B cell (primary cell): ENCODE measurements at regions not wholly inside any gene's neighbourhood (a gene's known extent, or its start where the extent isn't known, plus 50 kb on each side); places are given as distances from the start of the nearest gene placed in this dataset.

ENCODE experiments used
- ATAC-seq: fragments of 200-7000 bp; cut with Tn5 transposase; one replicate; pipeline ENCODE4 v1.10.0; 2021; ENCODE audit warnings: low read depth, mild to moderate bottlenecking, moderate number of reproducible peaks, moderate library complexity
- CTCF ChIA-PET: fragments of 350-600 bp; sonication (Branson Sonifier 250); formaldehyde crosslinking; loops from one replicate; lab custom pipeline; 2021; ENCODE audit warnings: antibody characterized with exemption, inconsistent platforms; lab: Charles Lee
- POLR2A ChIA-PET: fragments of 350-600 bp; sonication (Branson Sonifier 250); formaldehyde crosslinking; loops from one replicate; lab custom pipeline; 2021; ENCODE audit warnings: antibody characterized with exemption; lab: Charles Lee
- DNase-seq: peaks from one replicate; pipeline ENCODE4 v3.0.0; 2013
- H2AFZ ChIP-seq: 2 replicates; pipeline ENCODE4 v1.6.1; 2012; ENCODE audit warnings: mild to moderate bottlenecking, low read depth, low read length; ENCODE audit not compliant: insufficient read depth, poor library complexity, severe bottlenecking
- H3K27ac ChIP-seq, 2 donors: 1 replicate in 1 of 2; 2 replicates in 1 of 2; pipeline ENCODE4 v1.5.1; 2012 to 2013; ENCODE audit warnings: low read length in 2 of 2, mild to moderate bottlenecking in 2 of 2, moderate library complexity in 1 of 2
- H3K27me3 ChIP-seq, 4 experiments: fragments of 200-600 bp in 1 of 4; sonication (generic) in 1 of 4; replicated peaks in 1 of 4; 1 replicate in 2 of 4; 2 replicates in 2 of 4; pipeline versions ENCODE4 v1.6.1 to v1.7.0; 2013 to 2016; ENCODE audit warnings: low read length in 3 of 4, mild to moderate bottlenecking in 2 of 4, mixed read lengths in 1 of 4, moderate library complexity in 1 of 4; ENCODE audit not compliant: insufficient read depth in 4 of 4, control insufficient read depth in 3 of 4; ENCODE audit errors: control extremely low read depth in 1 of 4
- H3K36me3 ChIP-seq, 2 experiments: replicated peaks in 1 of 2; 1 replicate in 1 of 2; 2 replicates in 1 of 2; pipeline versions ENCODE4 v1.6.1 to v1.7.1; 2013; ENCODE audit warnings: low read length in 1 of 2; ENCODE audit not compliant: insufficient read depth in 2 of 2, control insufficient read depth in 1 of 2; ENCODE audit errors: control extremely low read depth in 1 of 2, extremely low read depth in 1 of 2
- H3K4me1 ChIP-seq, 2 donors: fragments of 200-600 bp in 1 of 2; sonication (generic) in 1 of 2; 1 replicate in 1 of 2; 2 replicates in 1 of 2; pipeline versions ENCODE4 v1.5.1 to v1.6.1; 2013 to 2017; ENCODE audit warnings: low read length in 2 of 2; ENCODE audit not compliant: control insufficient read depth in 2 of 2, insufficient read depth in 2 of 2
- H3K4me2 ChIP-seq: replicated peaks from 2 replicates; pipeline ENCODE3; 2012; ENCODE audit warnings: mild to moderate bottlenecking, low read depth, low read length; ENCODE audit not compliant: poor library complexity, severe bottlenecking
- H3K4me3 ChIP-seq, 5 experiments: fragments of 200-600 bp in 1 of 5; sonication (generic) in 1 of 5; 1 replicate in 3 of 5; 2 replicates in 2 of 5; pipeline versions ENCODE4 v1.5.1 to v1.7.0; 2011 to 2016; ENCODE audit warnings: low read length in 4 of 5, mild to moderate bottlenecking in 4 of 5, low read depth in 2 of 5, control low read depth in 1 of 5, moderate library complexity in 1 of 5; ENCODE audit not compliant: insufficient read depth in 1 of 5; ENCODE audit errors: control extremely low read depth in 1 of 5, extremely low read depth in 1 of 5
- H3K79me2 ChIP-seq: fragments of 200-600 bp; sonication (generic); one replicate; pipeline ENCODE4 v1.6.0; 2016; ENCODE audit warnings: low read length; ENCODE audit not compliant: control insufficient read depth, insufficient read depth
- H3K9ac ChIP-seq: fragments of 200-600 bp; sonication (generic); 2 replicates; pipeline ENCODE4 v1.6.1; 2017; ENCODE audit warnings: mild to moderate bottlenecking, low read length, moderate library complexity
- H3K9me3 ChIP-seq, 3 donors: one replicate each; pipeline versions ENCODE4 v1.6.1 to v1.7.1; 2013; ENCODE audit warnings: low read length in 2 of 3; ENCODE audit not compliant: control insufficient read depth in 2 of 3, insufficient read depth in 1 of 3; ENCODE audit errors: control extremely low read depth in 1 of 3
- H4K20me1 ChIP-seq: 2 replicates; pipeline ENCODE4 v1.6.0; 2012; ENCODE audit warnings: mild to moderate bottlenecking, low read length; ENCODE audit not compliant: insufficient read depth, control insufficient read depth, poor library complexity, severe bottlenecking
- H3K27ac Mint-ChIP-seq: one replicate; pipeline ENCODE4 v1.8.0; 2021; ENCODE audit warnings: mixed read lengths
- H3K27me3 Mint-ChIP-seq: one replicate; pipeline ENCODE4 v1.8.0; 2021; ENCODE audit warnings: mixed read lengths
- H3K4me1 Mint-ChIP-seq: one replicate; pipeline ENCODE4 v1.8.0; 2021; ENCODE audit warnings: mixed read lengths
- H3K4me3 Mint-ChIP-seq: one replicate; pipeline ENCODE4 v1.8.0; 2021; ENCODE audit warnings: mixed read lengths
- H3K9me3 Mint-ChIP-seq: one replicate; pipeline ENCODE4 v1.8.0; 2022; ENCODE audit warnings: mixed read lengths; ENCODE audit not compliant: insufficient read depth
- CTCF ChIP-seq: fragments of 200-600 bp; IDR thresholded peaks from one replicate; pipeline ENCODE4 v1.8.0; 2022; ENCODE audit warnings: antibody characterized with exemption, mild to moderate bottlenecking
- EZH2 ChIP-seq: IDR thresholded peaks from 2 replicates; pipeline ENCODE4 v1.6.1; 2012; ENCODE audit warnings: borderline replicate concordance, low read depth, mild to moderate bottlenecking, moderate library complexity, low read length; ENCODE audit not compliant: insufficient read depth, poor library complexity, severe bottlenecking
- WGBS: methylation state at CpG from one replicate; pipeline ENCODE4 v1.1.5; 2013; ENCODE audit warnings: missing lambda C conversion rate; ENCODE audit not compliant: insufficient coverage; 5-methylcytosine and 5-hydroxymethylcytosine counted together
- intact Hi-C: fragments of 100-400 bp; cut with micrococcal nuclease; formaldehyde crosslinking; loops from one replicate; pipeline ENCODE4 v1.10.0; 2022

GRCh38 chr4:133084421-133084820, 64.7 kb upstream of the PCDH10 start:
- ChIA-PET POLR2A (no interaction called here), CTCF (no interaction called here)
- Histone ChIP-seq H3K27ac (no peak overlapping the region), H3K27me3 (no peaks in the 10 kb centered on the region), H2AFZ (no peak overlapping the region), H3K4me3 (no peak overlapping the region), H3K9ac (no peak overlapping the region), H3K4me1 (no peaks in the 10 kb centered on the region), H3K4me2 (no peak overlapping the region), H3K79me2 (no peaks in the 10 kb centered on the region), H3K9me3 (no peaks in the 10 kb centered on the region), H3K36me3 (no peaks in the 10 kb centered on the region), H4K20me1 (no peaks in the 10 kb centered on the region)
- intact Hi-C loops: no loop called here
- ATAC-seq (no peak), DNase-seq (no peak)
- Mint-ChIP-seq H3K27ac (no peak overlapping the region), H3K27me3 (no peaks in the 10 kb centered on the region), H3K4me3 (no peak overlapping the region), H3K4me1 (no peaks in the 10 kb centered on the region), H3K9me3 (no peaks in the 10 kb centered on the region)
- no CpG with 5 or more reads among the region's 1 CpG for WGBS
- TF ChIP-seq CTCF (no peak), EZH2 (no peak)

- Mint-ChIP-seq H3K4me3 (no peak overlapping the region), H3K27me3 (no peaks in the 10 kb centered on the region), H3K9me3 (no peaks in the 10 kb centered on the region), H3K27ac (no peak overlapping the region), H3K4me1 (no peaks in the 10 kb centered on the region)
- Histone ChIP-seq H3K4me2 (no peak overlapping the region), H3K4me3 (no peak overlapping the region), H3K4me1 (no peaks in the 10 kb centered on the region), H4K20me1 (no peaks in the 10 kb centered on the region), H2AFZ (no peak overlapping the region), H3K79me2 (no peaks in the 10 kb centered on the region), H3K36me3 (no peaks in the 10 kb centered on the region), H3K9ac (no peak overlapping the region), H3K27ac (no peak overlapping the region), H3K9me3 (no peaks in the 10 kb centered on the region), H3K27me3 (no peaks in the 10 kb centered on the region)
- intact Hi-C loops: no loop called here
- ChIA-PET POLR2A (no interaction called here), CTCF (no interaction called here)
- TF ChIP-seq CTCF: no peak
- no peak for TF ChIP-seq EZH2
- WGBS: 100% methylated on average over 1 of the region's 2 CpGs
- DNase-seq (no peak), ATAC-seq (no peak)
Measured at GRCh38 chr4:133095591-133095990, 53.5 kb upstream of the PCDH10 start.
